Tibial artery (tissue), 4 donors: ENCODE measurements at regions not wholly inside any gene's neighbourhood (a gene's known extent, or its start where the extent isn't known, plus 50 kb on each side); places are given as distances from the start of the nearest gene placed in this dataset.

Experiments
- DNase-seq, 2 donors: peaks; one replicate each; pipeline ENCODE4 v3.0.0-alpha.2; 2019
- H3K27ac ChIP-seq, 2 donors: fragments of 200-600 bp; sonication (generic) in 1 of 2; 1 replicate in 1 of 2; 2 replicates in 1 of 2; pipeline ENCODE4 v1.5.1; 2018 to 2019; ENCODE audit warnings: mild to moderate bottlenecking in 1 of 2
- H3K27me3 ChIP-seq, 2 donors: fragments of 200-600 bp; sonication (generic) in 1 of 2; one replicate each; pipeline versions ENCODE4 v1.5.1 to v1.6.0; 2016 to 2019
- H3K36me3 ChIP-seq, 3 donors: fragments of 200-600 bp; sonication (generic) in 2 of 3; one replicate each; pipeline ENCODE4 v1.5.1; 2016 to 2019; ENCODE audit warnings: mild to moderate bottlenecking in 2 of 3
- H3K4me1 ChIP-seq, 4 donors: fragments of 200-600 bp; sonication (generic) in 2 of 4; 1 replicate in 3 of 4; 2 replicates in 1 of 4; pipeline ENCODE4 v1.5.1; 2016 to 2019
- H3K4me3 ChIP-seq, 2 donors: fragments of 200-600 bp; sonication (generic) in 1 of 2; 1 replicate in 1 of 2; 2 replicates in 1 of 2; pipeline ENCODE4 v1.5.1; 2018 to 2019; ENCODE audit warnings: mild to moderate bottlenecking in 2 of 2
- H3K9me3 ChIP-seq, 3 donors: fragments of 200-600 bp; sonication (generic) in 1 of 3; one replicate each; pipeline ENCODE4 v1.5.1; 2016 to 2019
- CTCF ChIP-seq, 2 experiments: fragments of 200-600 bp in 1 of 2; fragments of 450-650 bp in 1 of 2; IDR thresholded peaks; one replicate each; pipeline ENCODE4 v1.5.1; 2017 to 2019; ENCODE audit warnings: antibody characterized with exemption in 2 of 2, mild to moderate bottlenecking in 1 of 2, moderate library complexity in 1 of 2
- intact Hi-C: fragments of 100-400 bp; cut with DNase I; formaldehyde crosslinking; loops from one replicate; pipeline ENCODE4 v1.15.0; 2023; ENCODE audit warnings: low total_unique reads

DNA sequence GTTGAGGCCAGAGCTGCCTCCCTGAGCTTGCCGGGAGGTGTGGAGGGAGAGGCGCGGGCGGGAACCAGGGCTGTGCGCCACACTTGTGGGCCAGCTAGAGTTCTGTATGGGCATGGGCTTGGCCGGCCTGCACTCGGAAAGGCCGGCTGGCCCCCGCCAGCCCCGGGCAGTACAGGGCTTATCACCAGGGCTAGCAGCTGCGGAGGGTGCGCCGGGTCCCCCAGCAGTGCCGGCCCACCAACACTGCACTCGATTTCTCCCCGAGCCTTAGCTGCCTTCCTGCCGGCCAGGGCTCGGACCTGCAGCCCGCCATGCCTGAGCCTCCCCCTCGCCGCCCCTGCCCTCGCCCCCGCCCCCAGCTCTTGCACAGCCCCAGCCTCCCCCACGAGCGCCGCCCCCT lies 472.7 kb downstream of the TFAP2A start:
- Histone ChIP-seq H3K4me1 (no peaks in the 10 kb centered on the region), H3K27me3 (no peaks in the 10 kb centered on the region), H3K4me3 (no peak overlapping the region), H3K27ac (no peak overlapping the region), H3K9me3 (no peaks in the 10 kb centered on the region), H3K36me3 (no peaks in the 10 kb centered on the region)
- DNase-seq = no peak
- intact Hi-C loops = no loop called here
- no peak for TF ChIP-seq CTCF (IDR thresholded peaks at IDR 0.05)

DNA sequence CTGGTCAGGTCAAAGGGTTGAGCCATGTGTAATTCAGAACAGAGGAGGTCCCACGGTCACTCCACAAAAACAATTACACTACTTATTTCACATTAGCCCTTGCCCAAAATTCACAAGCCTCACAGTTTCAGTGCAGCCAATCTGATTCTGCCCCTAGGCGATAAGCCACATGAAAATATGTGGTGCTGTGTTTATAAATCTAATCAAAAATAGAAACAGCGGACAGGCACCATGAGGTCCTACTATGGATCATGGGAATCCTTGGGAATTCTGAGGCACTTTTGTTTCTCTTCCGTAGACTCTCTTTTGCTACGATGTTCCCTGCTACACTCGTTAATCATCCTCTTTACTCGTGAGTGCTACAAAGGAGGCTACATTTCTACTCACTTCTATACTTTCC lies 476.1 kb downstream of the TFAP2A start:
- H3K9me3 ChIP-seq = no peaks in the 10 kb centered on the region
- H3K36me3 ChIP-seq = no peaks in the 10 kb centered on the region
- no peaks in the 10 kb centered on the region for H3K4me1 ChIP-seq
- TF ChIP-seq CTCF (IDR thresholded peaks at IDR 0.05) = no peak
- DNase-seq = no peak
- no peaks in the 10 kb centered on the region for H3K27me3 ChIP-seq
- no peak overlapping the region for H3K27ac ChIP-seq
- H3K4me3 ChIP-seq = no peak overlapping the region
- intact Hi-C loops = no loop called here

DNA sequence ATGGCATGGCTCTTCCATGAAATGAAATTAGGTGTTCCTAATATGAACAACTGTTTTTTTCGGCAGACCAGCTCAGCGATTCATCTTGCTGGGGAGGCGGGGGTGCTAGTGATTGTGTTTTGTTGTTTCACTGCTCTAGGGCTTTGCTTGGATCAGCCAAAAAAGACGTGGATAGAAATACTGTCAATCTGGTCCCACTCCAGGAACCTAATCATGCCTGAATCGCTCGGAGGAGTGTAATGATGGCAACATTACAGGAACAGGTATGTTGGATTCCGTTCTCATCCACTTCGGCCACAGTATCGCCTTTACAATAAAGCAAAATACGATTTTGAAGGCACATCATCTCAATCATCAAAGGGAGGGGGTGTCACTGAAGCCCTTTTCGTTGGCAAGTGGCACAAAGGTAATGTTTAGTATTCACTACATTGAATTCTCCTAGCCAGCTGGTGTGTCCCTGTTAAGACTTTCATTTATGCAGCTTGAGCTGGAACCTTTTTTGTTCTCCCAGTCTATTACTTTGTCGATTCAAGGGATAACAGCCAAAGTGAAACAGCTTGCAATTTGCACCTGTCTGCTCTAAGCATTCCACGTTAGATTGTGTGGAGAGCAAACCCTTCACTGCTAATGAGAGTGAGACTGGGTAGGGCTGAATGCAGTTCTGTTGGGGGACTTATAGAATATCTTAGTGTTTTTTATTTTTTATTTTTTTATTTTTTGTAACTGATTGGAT lies 477.7 kb downstream of the TFAP2A start:
- intact Hi-C loops = no loop called here
- H3K9me3 ChIP-seq = no peaks in the 10 kb centered on the region
- no peak overlapping the region for H3K27ac ChIP-seq
- no peak for DNase-seq
- H3K27me3 ChIP-seq = no peaks in the 10 kb centered on the region
- no peak for TF ChIP-seq CTCF (IDR thresholded peaks at IDR 0.05)
- H3K36me3 ChIP-seq = no peaks in the 10 kb centered on the region
- H3K4me1 ChIP-seq = no peaks in the 10 kb centered on the region
- no peak overlapping the region for H3K4me3 ChIP-seq

- Histone ChIP-seq H3K9me3 (no peaks in the 10 kb centered on the region), H3K4me1 (no peaks in the 10 kb centered on the region), H3K27me3 (no peaks in the 10 kb centered on the region), H3K27ac (no peak overlapping the region), H3K36me3 (no peaks in the 10 kb centered on the region), H3K4me3 (no peak overlapping the region)
- TF ChIP-seq CTCF (IDR thresholded peaks at IDR 0.05) = no peak
- no peak for DNase-seq
- intact Hi-C loops = no loop called here
Measured at GRCh38 chr6:9936551-9936950, 478.3 kb downstream of the TFAP2A start.

- no peak for TF ChIP-seq CTCF (IDR thresholded peaks at IDR 0.05)
- no peak overlapping the region for H3K27ac ChIP-seq
- intact Hi-C loops = no loop called here
- H3K36me3 ChIP-seq = no peaks in the 10 kb centered on the region
- H3K27me3 ChIP-seq = no peaks in the 10 kb centered on the region
- H3K4me3 ChIP-seq = no peak overlapping the region
- H3K9me3 ChIP-seq = peaks cover 0 to 9% (median 0%) of the 10 kb centered on the region in 3 donors
- no peaks in the 10 kb centered on the region for H3K4me1 ChIP-seq
- no peak for DNase-seq
Measured at GRCh38 chr6:9933677-9934076, 481.2 kb downstream of the TFAP2A start.

DNA sequence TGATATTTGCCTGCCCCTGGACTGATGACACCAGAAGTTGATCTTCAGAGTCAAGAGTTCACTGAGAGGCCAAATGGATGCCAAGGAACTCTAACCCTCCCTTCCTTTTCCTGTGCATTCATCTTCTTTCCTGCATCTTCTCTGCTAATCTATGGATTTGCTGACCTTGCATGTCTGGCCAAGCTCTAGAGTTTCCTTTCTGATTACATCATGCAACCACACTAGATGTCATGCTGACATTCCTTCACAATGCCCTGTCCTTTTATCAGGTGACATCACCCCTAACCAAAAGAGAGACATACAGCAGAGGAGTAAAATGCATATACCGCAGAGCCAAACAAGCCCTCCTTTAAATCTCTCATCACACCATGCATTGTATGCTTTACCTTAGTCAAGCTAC lies 487.6 kb downstream of the TFAP2A start:
- Histone ChIP-seq H3K27me3 (no peaks in the 10 kb centered on the region), H3K27ac (no peak overlapping the region), H3K4me3 (no peak overlapping the region), H3K36me3 (no peaks in the 10 kb centered on the region), H3K9me3 (peaks cover 0 to 9% (median 0%) of the 10 kb centered on the region in 3 donors), H3K4me1 (no peaks in the 10 kb centered on the region)
- no peak for TF ChIP-seq CTCF (IDR thresholded peaks at IDR 0.05)
- intact Hi-C loops = no loop called here
- DNase-seq = no peak
